Gastrocnemius medialis (tissue), 4 donors: ENCODE measurements at regions not wholly inside any gene's neighbourhood (a gene's known extent, or its start where the extent isn't known, plus 50 kb on each side); places are given as distances from the start of the nearest gene placed in this dataset.
"Not testable (repeated sequence)": the region's sequence is repeated elsewhere in the genome, so short reads cannot be mapped to it uniquely, and the experiment has no call there.

Source experiments
- ATAC-seq, 2 donors: fragments of 150-250 bp; one replicate each; pipeline ENCODE4 v1.9.1; 2016
- DNase-seq, 2 donors: peaks; one replicate each; pipeline ENCODE4 v3.0.0-alpha.2; 2019
- H3K27ac ChIP-seq, 4 donors: fragments of 200-600 bp; sonication (generic); 1 replicate in 1 of 4; 2 replicates in 3 of 4; pipeline ENCODE4 v1.5.1; 2016 to 2018; ENCODE audit warnings: mild to moderate bottlenecking in 2 of 4, moderate library complexity in 1 of 4
- H3K27me3 ChIP-seq, 3 donors: fragments of 200-600 bp; sonication (generic) in 2 of 3; 1 replicate in 1 of 3; 2 replicates in 2 of 3; pipeline versions ENCODE4 v1.5.1 to v1.6.0; 2016 to 2019; ENCODE audit warnings: mild to moderate bottlenecking in 1 of 3, moderate library complexity in 1 of 3
- H3K36me3 ChIP-seq, 2 donors: fragments of 200-600 bp; sonication (generic) in 1 of 2; one replicate each; pipeline ENCODE4 v1.5.1; 2017 to 2018
- H3K4me1 ChIP-seq, 2 donors: fragments of 200-600 bp; sonication (generic) in 1 of 2; one replicate each; pipeline ENCODE4 v1.5.1; 2016 to 2017; ENCODE audit warnings: mild to moderate bottlenecking in 2 of 2
- H3K4me3 ChIP-seq, 4 donors: fragments of 200-600 bp; sonication (generic) in 3 of 4; 1 replicate in 1 of 4; 2 replicates in 3 of 4; pipeline ENCODE4 v1.5.1; 2016 to 2019; ENCODE audit warnings: mild to moderate bottlenecking in 2 of 4
- H3K9me3 ChIP-seq, 3 donors: fragments of 200-600 bp; sonication (generic) in 2 of 3; 1 replicate in 1 of 3; 2 replicates in 2 of 3; pipeline ENCODE4 v1.5.1; 2016 to 2019
- CTCF ChIP-seq, 5 experiments: fragments of 450-650 bp in 3 of 5; fragments of 200-600 bp in 2 of 5; sonication (generic) in 2 of 5; IDR thresholded peaks in 4 of 5; conservative IDR thresholded peaks in 1 of 5; 1 replicate in 4 of 5; 2 replicates in 1 of 5; pipeline ENCODE4 v1.5.1; 2016 to 2019; ENCODE audit warnings: antibody characterized with exemption in 5 of 5, mild to moderate bottlenecking in 3 of 5, moderate library complexity in 3 of 5
- POLR2A ChIP-seq, 2 donors: fragments of 450-650 bp; IDR thresholded peaks; one replicate each; pipeline ENCODE4 v1.6.1; 2017; ENCODE audit warnings: antibody characterized with exemption in 2 of 2, mild to moderate bottlenecking in 2 of 2, moderate library complexity in 2 of 2
- in situ Hi-C, 4 donors: fragments of 200-750 bp; cut with MboI; loops; one replicate each; pipeline versions ENCODE4 v1.15.0 to v1.8.0; 2017; ENCODE audit warnings: low sequenced_read_pairs in 4 of 4
- intact Hi-C: fragments of 100-400 bp; cut with DNase I; formaldehyde crosslinking; loops from one replicate; pipeline ENCODE4 v1.15.1; 2023; ENCODE audit warnings: low total_unique reads

- Histone ChIP-seq H3K4me3 (no peak overlapping the region), H3K4me1 (peaks cover 4 to 8% of the 10 kb centered on the region in 2 donors), H3K36me3 (no peaks in the 10 kb centered on the region), H3K27ac (no peak overlapping the region), H3K9me3 (no peaks in the 10 kb centered on the region), H3K27me3 (no peaks in the 10 kb centered on the region)
- intact Hi-C loops: no loop called here
- no peak for DNase-seq
- in situ Hi-C loops: no loop called here
- TF ChIP-seq CTCF (IDR thresholded peaks at IDR 0.05 in 4 of 5, conservative IDR thresholded peaks at IDR 0.05 in 1 of 5) (no peak), POLR2A (IDR thresholded peaks at IDR 0.05) (no peak)
- no peak for ATAC-seq
These were observed 228.2 kb downstream of the CDH26 start for GRCh38 chr20:60186412-60186811.

- H3K4me3 ChIP-seq: no peak overlapping the region
- TF ChIP-seq CTCF (IDR thresholded peaks at IDR 0.05 in 4 of 5, conservative IDR thresholded peaks at IDR 0.05 in 1 of 5): no peak
- TF ChIP-seq POLR2A (IDR thresholded peaks at IDR 0.05): no peak
- no peak overlapping the region for H3K27ac ChIP-seq
- peaks cover 4 to 8% of the 10 kb centered on the region in 2 donors for H3K4me1 ChIP-seq
- intact Hi-C loops: no loop called here
- H3K36me3 ChIP-seq: no peaks in the 10 kb centered on the region
- no peak for DNase-seq
- H3K27me3 ChIP-seq: no peaks in the 10 kb centered on the region
- in situ Hi-C loops: no loop called here
- ATAC-seq: no peak
- no peaks in the 10 kb centered on the region for H3K9me3 ChIP-seq
These were observed 229.5 kb downstream of the CDH26 start for GRCh38 chr20:60187683-60188082.

- no peaks in the 10 kb centered on the region for H3K9me3 ChIP-seq
- intact Hi-C loops (loop anchor here (5.0 kb wide), 1 partner anchor 49 kb away; no protein-coding TSS in a partner anchor), in situ Hi-C loops (no loop called here)
- no peaks in the 10 kb centered on the region for H3K27me3 ChIP-seq
- peak; percentile 30 to 87 for ATAC-seq
- TF ChIP-seq CTCF (IDR thresholded peaks at IDR 0.05 in 4 of 5, conservative IDR thresholded peaks at IDR 0.05 in 1 of 5): no peak
- TF ChIP-seq POLR2A (IDR thresholded peaks at IDR 0.05): no peak
- peak overlapping the region in 1 of 4 donors; percentile 28 for H3K27ac ChIP-seq
- no peak overlapping the region for H3K4me3 ChIP-seq
- DNase-seq: no peak
- H3K4me1 ChIP-seq: peaks cover 4 to 8% of the 10 kb centered on the region in 2 donors
- H3K36me3 ChIP-seq: no peaks in the 10 kb centered on the region
These were observed 232.8 kb downstream of the CDH26 start for GRCh38 chr20:60191014-60191413.

GRCh38 chr20:60192326-60192725 lies 234.1 kb downstream of the CDH26 start:
- no peak overlapping the region for H3K4me3 ChIP-seq
- no peaks in the 10 kb centered on the region for H3K9me3 ChIP-seq
- H3K27me3 ChIP-seq: no peaks in the 10 kb centered on the region
- H3K27ac ChIP-seq: no peak overlapping the region
- peaks cover 4 to 8% of the 10 kb centered on the region in 2 donors for H3K4me1 ChIP-seq
- in situ Hi-C loops: no loop called here
- intact Hi-C loops: loop anchor here (5.0 kb wide), 1 partner anchor 50 kb away; no protein-coding TSS in a partner anchor
- DNase-seq (no peak), ATAC-seq (no peak)
- TF ChIP-seq CTCF (IDR thresholded peaks at IDR 0.05 in 4 of 5, conservative IDR thresholded peaks at IDR 0.05 in 1 of 5): no peak
- no peak for TF ChIP-seq POLR2A (IDR thresholded peaks at IDR 0.05)
- no peaks in the 10 kb centered on the region for H3K36me3 ChIP-seq

- DNase-seq, H3K36me3 ChIP-seq, H3K9me3 ChIP-seq, H3K27ac ChIP-seq, H3K27me3 ChIP-seq, intact Hi-C loops, H3K4me1 ChIP-seq, in situ Hi-C loops, ATAC-seq, H3K4me3 ChIP-seq: not testable (repeated sequence)
These were observed 240.9 kb downstream of the CDH26 start for GRCh38 chr20:60199132-60199531.
